Transverse colon (tissue), 4 donors: ENCODE measurements at regions not wholly inside any gene's neighbourhood (a gene's known extent, or its start where the extent isn't known, plus 50 kb on each side); places are given as distances from the start of the nearest gene placed in this dataset.
"Not testable (repeated sequence)": the region's sequence is repeated elsewhere in the genome, so short reads cannot be mapped to it uniquely, and the experiment has no call there.

Experiments used
- DNase-seq: peaks from one replicate; pipeline ENCODE4 v3.0.0-alpha.2; 2019
- H3K27ac ChIP-seq, 4 donors: fragments of 200-600 bp; sonication (generic); 2 replicates each; pipeline ENCODE4 v1.5.1; 2016 to 2018; ENCODE audit warnings: inconsistent platforms in 4 of 4
- H3K27me3 ChIP-seq: fragments of 200-600 bp; sonication (generic); 2 replicates; pipeline ENCODE4 v1.5.1; 2017; ENCODE audit warnings: inconsistent platforms
- H3K36me3 ChIP-seq, 4 donors: fragments of 200-600 bp; sonication (generic); 2 replicates each; pipeline ENCODE4 v1.5.1; 2017 to 2019; ENCODE audit warnings: inconsistent platforms in 4 of 4
- H3K4me1 ChIP-seq, 4 donors: fragments of 200-600 bp; sonication (generic); 2 replicates each; pipeline ENCODE4 v1.5.1; 2017 to 2020; ENCODE audit warnings: inconsistent platforms in 4 of 4
- H3K4me3 ChIP-seq, 4 donors: fragments of 200-600 bp; sonication (generic); 1 replicate in 1 of 4; 2 replicates in 3 of 4; pipeline versions ENCODE4 v1.5.1 to v1.6.1; 2017 to 2019; ENCODE audit warnings: inconsistent platforms in 4 of 4
- H3K9me3 ChIP-seq, 2 donors: fragments of 200-600 bp; sonication (generic); 2 replicates each; pipeline ENCODE4 v1.5.1; 2017 to 2019; ENCODE audit warnings: inconsistent platforms in 2 of 2
- EP300 ChIP-seq: sonication (generic); formaldehyde crosslinking; IDR thresholded peaks from one replicate; pipeline ENCODE4 v1.6.1; 2017; ENCODE audit warnings: antibody characterized with exemption, low read depth
- POLR2A ChIP-seq: fragments of 450-650 bp; IDR thresholded peaks from one replicate; pipeline ENCODE4 v1.6.1; 2016; ENCODE audit warnings: antibody characterized with exemption, mild to moderate bottlenecking, moderate library complexity
- POLR2AphosphoS5 ChIP-seq, 3 donors: sonication (generic); formaldehyde crosslinking; IDR thresholded peaks; one replicate each; pipeline ENCODE4 v1.6.1; 2016; ENCODE audit warnings: antibody characterized with exemption in 3 of 3
- WGBS, 2 donors: methylation state at CpG; one replicate each; pipeline ENCODE4 v1.1.5; 2018; ENCODE audit warnings: low coverage in 1 of 2; 5-methylcytosine and 5-hydroxymethylcytosine counted together
- in situ Hi-C, 4 donors: fragments of 200-750 bp; cut with MboI; loops; one replicate each; pipeline versions ENCODE4 v1.15.0 to v1.15.1; 2017; ENCODE audit warnings: low sequenced_read_pairs in 3 of 4, low pct_ligation_motif_present in 1 of 4, low pct_unique_long_range_greater_than_20kb in 1 of 4
- intact Hi-C: fragments of 100-400 bp; cut with DNase I; formaldehyde crosslinking; loops from one replicate; pipeline ENCODE4 v1.15.1; 2023; ENCODE audit warnings: low total_unique reads
- TF ChIP-seq, protein P1 (sequence below), 5 experiments: fragments of 200-600 bp in 3 of 5; fragments of 450-650 bp in 2 of 5; sonication (generic) in 3 of 5; IDR thresholded peaks; 1 replicate in 2 of 5; 2 replicates in 3 of 5; pipeline ENCODE4 v1.5.1; 2016 to 2017; ENCODE audit warnings: antibody characterized with exemption in 5 of 5, inconsistent platforms in 3 of 5, mild to moderate bottlenecking in 2 of 5, moderate library complexity in 1 of 5

DNA sequence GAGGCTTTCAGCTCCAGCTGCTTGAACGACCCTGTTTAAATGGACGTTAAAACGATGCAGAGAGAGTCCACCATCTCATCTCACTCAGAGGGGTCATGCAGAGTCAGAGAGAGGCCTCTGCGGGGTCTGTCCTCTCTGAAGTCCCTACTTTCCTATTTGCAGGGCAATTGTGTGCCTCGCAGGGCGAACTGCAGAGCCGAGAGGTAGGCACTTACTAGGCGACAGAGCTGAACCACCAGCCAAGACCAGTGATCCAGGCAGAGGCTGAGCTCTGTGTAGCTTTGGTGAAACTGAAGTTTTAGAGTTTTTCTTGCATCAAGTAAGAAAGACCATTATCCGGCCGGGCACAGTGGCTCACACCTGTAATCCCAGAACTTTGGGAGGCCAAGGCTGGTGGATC is 64.1 kb upstream of the CUX1 start:
- H3K27me3 ChIP-seq = peaks cover 6% of the 10 kb centered on the region
- no peak overlapping the region for H3K27ac ChIP-seq
- H3K36me3 ChIP-seq = no peaks in the 10 kb centered on the region
- intact Hi-C loops (loop anchor here (10.0 kb wide), 1 partner anchor 51 kb away; no protein-coding TSS in a partner anchor), in situ Hi-C loops (no loop called here)
- 70 to 91% methylated on average over 2 to 10 of the region's 10 CpGs for WGBS, 2 donors
- H3K4me1 ChIP-seq = peaks cover 0 to 11% (median 4%) of the 10 kb centered on the region in 4 donors
- H3K9me3 ChIP-seq = no peaks in the 10 kb centered on the region
- DNase-seq = no peak
- TF ChIP-seq EP300 (no peak), POLR2AphosphoS5 (IDR thresholded peaks at IDR 0.05) (no peak), POLR2A (no peak)
- TF ChIP-seq, protein P1, sequence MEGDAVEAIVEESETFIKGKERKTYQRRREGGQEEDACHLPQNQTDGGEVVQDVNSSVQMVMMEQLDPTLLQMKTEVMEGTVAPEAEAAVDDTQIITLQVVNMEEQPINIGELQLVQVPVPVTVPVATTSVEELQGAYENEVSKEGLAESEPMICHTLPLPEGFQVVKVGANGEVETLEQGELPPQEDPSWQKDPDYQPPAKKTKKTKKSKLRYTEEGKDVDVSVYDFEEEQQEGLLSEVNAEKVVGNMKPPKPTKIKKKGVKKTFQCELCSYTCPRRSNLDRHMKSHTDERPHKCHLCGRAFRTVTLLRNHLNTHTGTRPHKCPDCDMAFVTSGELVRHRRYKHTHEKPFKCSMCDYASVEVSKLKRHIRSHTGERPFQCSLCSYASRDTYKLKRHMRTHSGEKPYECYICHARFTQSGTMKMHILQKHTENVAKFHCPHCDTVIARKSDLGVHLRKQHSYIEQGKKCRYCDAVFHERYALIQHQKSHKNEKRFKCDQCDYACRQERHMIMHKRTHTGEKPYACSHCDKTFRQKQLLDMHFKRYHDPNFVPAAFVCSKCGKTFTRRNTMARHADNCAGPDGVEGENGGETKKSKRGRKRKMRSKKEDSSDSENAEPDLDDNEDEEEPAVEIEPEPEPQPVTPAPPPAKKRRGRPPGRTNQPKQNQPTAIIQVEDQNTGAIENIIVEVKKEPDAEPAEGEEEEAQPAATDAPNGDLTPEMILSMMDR (IDR thresholded peaks at IDR 0.05) = no peak
- H3K4me3 ChIP-seq = no peak overlapping the region

DNA sequence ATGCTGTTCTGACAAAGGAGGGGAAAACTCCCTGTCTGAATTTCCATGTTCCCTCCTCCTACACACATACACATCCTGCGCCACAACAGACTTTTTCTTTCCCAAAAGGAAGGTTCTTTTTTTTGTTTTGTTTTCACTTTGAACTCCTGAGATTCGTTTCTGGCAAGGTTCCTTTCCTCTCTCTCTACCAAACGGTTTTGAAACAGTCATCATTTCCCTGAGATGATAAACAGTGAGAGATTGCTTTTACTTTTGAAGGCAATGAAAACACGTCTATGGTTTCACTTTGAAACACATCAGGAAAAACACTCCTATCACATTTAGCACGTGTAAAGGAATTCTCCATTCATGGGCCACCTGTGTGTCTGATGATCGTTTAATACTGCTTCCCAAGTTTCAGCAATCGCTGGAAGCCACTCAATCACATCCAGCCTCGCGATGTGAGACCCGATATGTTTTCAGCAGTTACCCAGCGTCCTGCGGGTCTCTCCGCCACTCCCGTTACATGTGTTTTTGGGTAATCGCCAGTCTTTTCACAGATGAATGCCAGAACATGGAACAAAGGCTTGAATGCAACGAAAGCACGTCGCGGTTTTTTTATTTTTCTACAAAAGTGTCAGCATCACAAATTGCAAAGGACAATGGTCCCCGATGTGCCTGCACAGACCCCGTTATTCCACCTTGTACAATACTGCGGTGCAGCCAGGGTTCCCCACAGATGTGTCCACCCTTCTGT is 62.8 kb upstream of the CUX1 start:
- peaks cover 0 to 11% (median 4%) of the 10 kb centered on the region in 4 donors for H3K4me1 ChIP-seq
- intact Hi-C loops (loop anchor here (10.0 kb wide), 1 partner anchor 50 kb away; no protein-coding TSS in a partner anchor), in situ Hi-C loops (no loop called here)
- peak overlapping the region; percentile 16 to 48 (median 26) for H3K4me3 ChIP-seq
- H3K36me3 ChIP-seq = no peaks in the 10 kb centered on the region
- no peaks in the 10 kb centered on the region for H3K9me3 ChIP-seq
- TF ChIP-seq EP300 (no peak), POLR2AphosphoS5 (IDR thresholded peaks at IDR 0.05) (no peak), POLR2A (no peak)
- TF ChIP-seq, protein P1 (IDR thresholded peaks at IDR 0.05) = no peak
- peaks cover 2% of the 10 kb centered on the region for H3K27me3 ChIP-seq
- DNase-seq = no peak
- H3K27ac ChIP-seq = no peak overlapping the region
- WGBS, 2 donors = 0 to 15% methylated on average over 4 to 22 of the region's 22 CpGs

DNA sequence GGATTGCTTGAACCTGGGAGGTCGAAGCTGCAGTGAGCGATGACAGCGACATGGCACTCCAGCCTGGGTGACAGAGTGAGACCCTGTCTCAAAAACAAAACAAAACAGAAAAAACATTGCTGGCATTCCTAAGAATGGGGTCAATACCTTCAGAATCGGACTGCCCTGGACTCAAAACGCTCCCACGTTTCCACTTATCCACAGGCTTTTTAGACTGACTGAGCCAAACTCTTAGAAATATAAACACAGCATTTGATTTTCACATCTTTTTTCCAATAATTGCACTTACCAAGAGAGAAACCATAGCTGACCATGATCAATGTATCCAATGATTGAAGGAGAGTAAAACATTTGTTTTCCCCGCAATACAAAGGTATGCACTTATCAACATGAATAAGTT is 59.5 kb upstream of the CUX1 start:
- no peak overlapping the region for H3K4me3 ChIP-seq
- in situ Hi-C loops (no loop called here), intact Hi-C loops (loop anchor here (10.0 kb wide), 1 partner anchor 47 kb away; no protein-coding TSS in a partner anchor)
- no peaks in the 10 kb centered on the region for H3K9me3 ChIP-seq
- TF ChIP-seq POLR2A (no peak), POLR2AphosphoS5 (IDR thresholded peaks at IDR 0.05) (no peak), EP300 (no peak)
- TF ChIP-seq, protein P1 (IDR thresholded peaks at IDR 0.05) = no peak
- 78 to 91% methylated on average over 4 to 7 of the region's 7 CpGs for WGBS, 2 donors
- H3K27ac ChIP-seq = no peak overlapping the region
- peaks cover 2% of the 10 kb centered on the region for H3K27me3 ChIP-seq
- DNase-seq = no peak
- H3K36me3 ChIP-seq = no peaks in the 10 kb centered on the region
- H3K4me1 ChIP-seq = peaks cover 0 to 11% (median 4%) of the 10 kb centered on the region in 4 donors

DNA sequence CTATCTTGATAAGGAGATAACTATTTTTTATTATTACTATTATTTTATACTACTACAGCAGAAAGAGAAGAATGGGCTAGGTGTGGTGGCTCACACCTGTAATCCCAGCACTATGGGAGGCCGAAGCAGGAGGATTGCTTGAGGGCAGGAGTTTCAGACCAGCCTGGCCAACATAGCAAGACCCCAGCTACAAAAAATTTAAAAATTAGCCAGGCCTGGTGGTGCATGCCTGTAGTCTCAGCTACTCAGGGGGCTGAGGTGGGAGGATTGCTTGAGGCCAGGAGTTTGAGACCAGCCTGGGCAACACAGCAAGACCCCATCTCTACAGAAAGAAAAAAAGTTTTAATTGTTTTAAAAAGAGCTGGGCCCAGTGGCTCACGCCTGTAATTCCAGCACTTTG is 58.9 kb upstream of the CUX1 start:
- H3K27ac ChIP-seq, in situ Hi-C loops, DNase-seq, H3K9me3 ChIP-seq, H3K27me3 ChIP-seq, H3K36me3 ChIP-seq, H3K4me3 ChIP-seq: not testable (repeated sequence)
- H3K4me1 ChIP-seq = peaks cover 0 to 11% (median 4%) of the 10 kb centered on the region in 4 donors
- 100% methylated on average over 1 to 2 of the region's 2 CpGs for WGBS, 2 donors
- intact Hi-C loops = loop anchor here (10.0 kb wide), 1 partner anchor 46 kb away; no protein-coding TSS in a partner anchor
